SK-N-MC (cell line): ENCODE measurements at regions not wholly inside any gene's neighbourhood (a gene's known extent, or its start where the extent isn't known, plus 50 kb on each side); places are given as distances from the start of the nearest gene placed in this dataset.

Source experiments
- DNase-seq: peaks from one replicate; pipeline ENCODE4 v3.0.0-alpha.2; 2011; ENCODE audit warnings: low read depth, low spot score
- H3K27ac ChIP-seq: fragments of 200-600 bp; sonication (generic); 2 replicates; pipeline ENCODE4 v1.5.1; 2016; ENCODE audit warnings: mixed run types
- H3K36me3 ChIP-seq: fragments of 200-600 bp; sonication (generic); 2 replicates; pipeline ENCODE4 v1.6.1; 2017; ENCODE audit warnings: antibody characterized with exemption, low read length, mixed read lengths; ENCODE audit not compliant: insufficient read depth
- H3K4me3 ChIP-seq: fragments of 200-600 bp; sonication (generic); 2 replicates; pipeline ENCODE4 v1.5.1; 2016
- H3K9ac ChIP-seq: fragments of 200-600 bp; sonication (generic); 2 replicates; pipeline ENCODE4 v1.8.0; 2017; ENCODE audit warnings: mixed run types, mixed read lengths; ENCODE audit not compliant: insufficient read length
- H3K9me3 ChIP-seq: fragments of 200-600 bp; sonication (generic); 2 replicates; pipeline ENCODE4 v1.6.1; 2017; ENCODE audit warnings: low read depth, mild to moderate bottlenecking, antibody characterized with exemption, low read length, moderate library complexity, mixed read lengths
- EZH2 ChIP-seq: fragments of 200-600 bp; sonication (generic); IDR thresholded peaks from one replicate; pipeline ENCODE4 v1.6.1; 2017; ENCODE audit warnings: antibody characterized with exemption
- FOXP2 ChIP-seq: optimal IDR thresholded peaks from 2 replicates; pipeline ENCODE3; 2011; ENCODE audit warnings: mild to moderate bottlenecking, moderate library complexity; ENCODE audit not compliant: insufficient read depth; ENCODE audit errors: extremely low read length, control extremely low read depth
- POLR2AphosphoS5 ChIP-seq: IDR thresholded peaks from 2 replicates; pipeline ENCODE4 v1.6.1; 2012; ENCODE audit warnings: mild to moderate bottlenecking, low read depth, low read length, borderline replicate concordance

DNA sequence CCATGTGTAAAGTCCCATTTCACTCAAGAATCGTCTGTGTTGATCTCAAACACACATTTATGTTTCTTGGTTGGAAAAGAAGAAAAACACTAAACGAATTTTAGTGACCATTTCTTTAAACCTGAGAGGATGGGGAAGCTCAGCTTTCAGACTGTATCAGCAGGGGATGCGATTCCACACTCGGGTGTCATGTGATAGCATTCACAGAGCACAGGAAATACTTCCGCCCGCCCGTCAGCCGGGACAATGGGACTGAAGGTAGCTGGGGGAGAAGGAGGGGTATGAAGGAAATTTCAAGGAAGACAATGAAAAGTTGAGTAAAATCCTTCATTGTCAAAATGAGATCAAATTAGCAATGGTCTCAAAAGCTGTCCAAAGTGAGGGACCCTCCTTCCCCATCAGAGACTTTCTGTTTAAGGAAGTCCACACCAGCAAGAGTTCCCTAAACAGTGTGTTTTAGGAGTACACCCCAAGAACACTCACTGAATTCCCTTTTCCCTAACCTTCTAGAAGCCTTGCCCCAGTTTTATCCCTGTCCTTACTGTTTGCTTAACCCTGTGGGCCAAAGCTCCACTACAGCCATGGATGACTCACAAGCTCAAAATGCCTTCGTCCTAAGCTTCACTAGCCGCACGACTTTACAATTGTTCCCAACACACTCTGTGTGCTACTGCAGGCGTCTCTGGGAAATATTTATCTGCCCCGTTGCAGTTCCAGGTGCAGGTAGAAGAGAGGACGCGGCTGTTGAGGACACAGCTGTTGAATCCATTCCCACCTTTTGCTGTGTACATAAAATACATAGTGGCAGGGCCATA is 51.4 kb upstream of the SIM2 start:
- Histone ChIP-seq H3K9ac (no peak overlapping the region), H3K36me3 (no peaks in the 10 kb centered on the region), H3K4me3 (no peak overlapping the region), H3K9me3 (no peaks in the 10 kb centered on the region), H3K27ac (no peak overlapping the region)
- DNase-seq, result no peak
- no peak for TF ChIP-seq FOXP2
- TF ChIP-seq EZH2, result no peak
- TF ChIP-seq POLR2AphosphoS5, result no peak
